Endothelial cell of umbilical vein (primary cell): ENCODE measurements at regions not wholly inside any gene's neighbourhood (a gene's known extent, or its start where the extent isn't known, plus 50 kb on each side); places are given as distances from the start of the nearest gene placed in this dataset.

Experiments
- BruUV-seq: library from RNA; stranded (reverse); fragments of 400-500 nt; replicated peaks from 2 replicates; lab custom pipeline; 2021; lab: Mats Ljungman, UMichigan
- CTCF ChIA-PET: fragments of 300-600, 350-600 bp; sonication (Branson Sonifier 250); formaldehyde crosslinking; loops from one replicate; lab custom pipeline; 2021; ENCODE audit warnings: antibody characterized with exemption, inconsistent platforms; lab: Charles Lee
- POLR2A ChIA-PET: fragments of 300-600, 350-600 bp; sonication (Branson Sonifier 250); formaldehyde crosslinking; loops from one replicate; lab custom pipeline; 2021; ENCODE audit warnings: antibody characterized with exemption, inconsistent platforms; lab: Charles Lee
- DNase-seq: peaks from one replicate; pipeline ENCODE4 v3.0.0-alpha.2; 2011; ENCODE audit warnings: low read depth, low spot score
- FAIRE-seq: peaks from 2 replicates; lab custom pipeline; 2011; peaks lifted over from hg19 to GRCh38; lab: Jason Lieb, UNC
- H2AFZ ChIP-seq: 2 replicates; pipeline ENCODE4 v1.6.0; 2012; ENCODE audit warnings: low read depth, low read length, control low read depth, inconsistent platforms
- H3K27ac ChIP-seq: 2 replicates; pipeline ENCODE4 v1.5.1; 2011; ENCODE audit warnings: low read depth, mild to moderate bottlenecking, control low read depth, low read length, moderate library complexity; ENCODE audit not compliant: insufficient read depth
- H3K27me3 ChIP-seq, 2 experiments: 2 replicates each; pipeline versions ENCODE4 v1.6.0 to v1.6.1; 2011; ENCODE audit warnings: low read length in 2 of 2, mixed read lengths in 1 of 2; ENCODE audit not compliant: control insufficient read depth in 2 of 2, insufficient read depth in 2 of 2
- H3K36me3 ChIP-seq, 2 experiments: 2 replicates in 1 of 2; 3 replicates in 1 of 2; pipeline ENCODE4 v1.5.1; 2011; ENCODE audit warnings: low read length in 2 of 2, mild to moderate bottlenecking in 1 of 2, moderate library complexity in 1 of 2; ENCODE audit not compliant: control insufficient read depth in 2 of 2, insufficient read depth in 2 of 2; ENCODE audit errors: extremely low read depth in 1 of 2
- H3K4me1 ChIP-seq: 3 replicates; pipeline ENCODE4 v1.5.1; 2011; ENCODE audit warnings: mild to moderate bottlenecking, low read length; ENCODE audit not compliant: control insufficient read depth, insufficient read depth; ENCODE audit errors: extremely low read depth
- H3K4me2 ChIP-seq: 2 replicates; pipeline ENCODE4 v1.6.1; 2011; ENCODE audit warnings: low read length, control low read depth, mixed read lengths; ENCODE audit not compliant: insufficient read depth
- H3K4me3 ChIP-seq, 3 experiments: fragments of 200-600 bp in 1 of 3; sonication (generic), shearing (Covaris generic) in 1 of 3; replicated peaks in 1 of 3; 2 replicates each; pipeline ENCODE4 v1.5.1; 2011 to 2016; ENCODE audit warnings: control low read depth in 3 of 3, low read length in 3 of 3, mild to moderate bottlenecking in 2 of 3, inconsistent platforms in 1 of 3, low read depth in 1 of 3, moderate library complexity in 1 of 3; ENCODE audit not compliant: insufficient read depth in 1 of 3
- H3K79me2 ChIP-seq: 2 replicates; pipeline ENCODE4 v1.6.0; 2012; ENCODE audit warnings: low read length, inconsistent platforms; ENCODE audit not compliant: control insufficient read depth, insufficient read depth
- H3K9ac ChIP-seq: replicated peaks from 2 replicates; pipeline ENCODE3; 2011; ENCODE audit warnings: low read length, control low read depth; ENCODE audit not compliant: insufficient read depth; ENCODE audit errors: extremely low read depth
- H3K9me1 ChIP-seq: replicated peaks from 3 replicates; pipeline ENCODE4 v1.6.0; 2011; ENCODE audit warnings: mild to moderate bottlenecking, low read length; ENCODE audit not compliant: control insufficient read depth, insufficient read depth; ENCODE audit errors: extremely low read depth
- H3K9me3 ChIP-seq: replicated peaks from 2 replicates; pipeline ENCODE4 v1.5.1; 2012; ENCODE audit warnings: low read length, inconsistent platforms; ENCODE audit not compliant: control insufficient read depth, insufficient read depth
- H4K20me1 ChIP-seq: replicated peaks from 2 replicates; pipeline ENCODE3; 2011; ENCODE audit warnings: mild to moderate bottlenecking, low read length; ENCODE audit not compliant: control insufficient read depth, insufficient read depth; ENCODE audit errors: extremely low read depth
- CTCF ChIP-seq, 2 donors: IDR thresholded peaks; 1 replicate in 1 of 2; 2 replicates in 1 of 2; pipeline ENCODE4 v1.5.1; 2011; ENCODE audit warnings: low read length in 2 of 2, mild to moderate bottlenecking in 2 of 2, moderate library complexity in 2 of 2, control low read depth in 1 of 2, inconsistent platforms in 1 of 2, low read depth in 1 of 2; ENCODE audit not compliant: insufficient read depth in 1 of 2; ENCODE audit errors: extremely low read depth in 1 of 2
- EZH2 ChIP-seq: IDR thresholded peaks from 2 replicates; pipeline ENCODE4 v1.6.1; 2012; ENCODE audit warnings: borderline replicate concordance, low read depth, mild to moderate bottlenecking, moderate library complexity, low read length, inconsistent platforms; ENCODE audit not compliant: severe bottlenecking
- FOS ChIP-seq: IDR thresholded peaks from 2 replicates; pipeline ENCODE4 v1.6.1; 2011; ENCODE audit warnings: mild to moderate bottlenecking, low read length, moderate library complexity, borderline replicate concordance; ENCODE audit not compliant: insufficient read depth
- GATA2 ChIP-seq: IDR thresholded peaks from 2 replicates; pipeline ENCODE4 v1.7.0; 2011; ENCODE audit warnings: low read depth, mild to moderate bottlenecking, moderate library complexity, mixed read lengths, low read length; ENCODE audit not compliant: insufficient read length, insufficient read depth
- JUN ChIP-seq: IDR thresholded peaks from 2 replicates; pipeline ENCODE4 v1.6.1; 2011; ENCODE audit warnings: borderline replicate concordance, low read depth; ENCODE audit not compliant: insufficient read length, insufficient read depth
- MAX ChIP-seq: IDR thresholded peaks from 2 replicates; pipeline ENCODE4 v1.6.1; 2011; ENCODE audit not compliant: insufficient read depth, insufficient read length
- MYC ChIP-seq: IDR thresholded peaks from one replicate; pipeline ENCODE4 v1.6.1; 2011; ENCODE audit warnings: mild to moderate bottlenecking, low read depth, low read length
- POLR2A ChIP-seq: IDR thresholded peaks from 2 replicates; pipeline ENCODE4 v1.6.1; 2012; ENCODE audit warnings: low read depth, mild to moderate bottlenecking, control low read depth, low read length
- POLR2AphosphoS5 ChIP-seq: IDR thresholded peaks from 2 replicates; pipeline ENCODE4 v1.6.1; 2012; ENCODE audit warnings: low read depth, mild to moderate bottlenecking, control low read depth, low read length, moderate library complexity; ENCODE audit not compliant: insufficient read depth
- dilution Hi-C: fragments of 300-500 bp; cut with MboI; formaldehyde crosslinking; loops from one replicate; pipeline ENCODE4 v1.15.0; 2019; ENCODE audit warnings: low sequenced_read_pairs; ENCODE audit not compliant: extremely low pct_ligation_motif_present
- intact Hi-C: fragments of 100-400 bp; cut with micrococcal nuclease; formaldehyde crosslinking; loops from one replicate; pipeline ENCODE4 v1.10.0; 2022

GRCh38 chr12:112684742-112685141 is 106.8 kb upstream of the RPH3A start:
- dilution Hi-C loops: no loop called here
- Histone ChIP-seq H3K36me3 (no peaks in the 10 kb centered on the region), H3K4me2 (no peak overlapping the region), H3K79me2 (no peaks in the 10 kb centered on the region), H3K9ac (no peak overlapping the region), H3K9me3 (no peaks in the 10 kb centered on the region), H4K20me1 (no peaks in the 10 kb centered on the region), H3K4me1 (no peaks in the 10 kb centered on the region), H2AFZ (no peak overlapping the region), H3K9me1 (no peaks in the 10 kb centered on the region), H3K4me3 (no peak overlapping the region), H3K27ac (no peak overlapping the region), H3K27me3 (no peaks in the 10 kb centered on the region)
- no peak for TF ChIP-seq GATA2
- no peak for TF ChIP-seq EZH2
- TF ChIP-seq MYC: no peak
- no peak for TF ChIP-seq CTCF (IDR thresholded peaks at IDR 0.05; ENCODE audit: extremely low read depth in 1 of 2, insufficient read depth in 1 of 2, low read depth in 1 of 2, low read length in 2 of 2)
- no peak for TF ChIP-seq JUN
- no peak for TF ChIP-seq POLR2AphosphoS5
- no peak for TF ChIP-seq MAX
- no peak for TF ChIP-seq FOS
- TF ChIP-seq POLR2A: no peak
- intact Hi-C loops: no loop called here
- no peak for DNase-seq
- POLR2A ChIA-PET: no interaction called here
- no TSS peak for BruUV-seq
- CTCF ChIA-PET: no interaction called here
- FAIRE-seq: no peak
